ENCODE measurements at regions not wholly inside any gene's neighbourhood (a gene's known extent, or its start where the extent isn't known, plus 50 kb on each side); places are given as distances from the start of the nearest gene placed in this dataset.

GRCh38 chr4:130210864-130211263 lies 1114.9 kb downstream of the C4orf33 start (continued):
- TF ChIP-seq ZNF398 (CRISPR knock-in tag; IDR thresholded peaks at IDR 0.05) (no peak), SMARCA5 (IDR thresholded peaks at IDR 0.05) (no peak), ETV6 (IDR thresholded peaks at IDR 0.05; ENCODE audit: borderline replicate concordance in 1 of 2, low read depth in 2 of 2, low read length in 1 of 2) (no peak), ETV6 (CRISPR knock-in tag; IDR thresholded peaks at IDR 0.05; ENCODE audit: borderline replicate concordance) (no peak), STAG1 (CRISPR knock-in tag; IDR thresholded peaks at IDR 0.05; ENCODE audit: borderline replicate concordance) (no peak), CLOCK (CRISPR knock-in tag; IDR thresholded peaks at IDR 0.05; ENCODE audit: borderline replicate concordance) (no peak)

- in situ Hi-C loops (cut with MboI) (no loop called here), intact Hi-C loops (cut with micrococcal nuclease) (no loop called here)
- H3K4me2 ChIP-seq (ENCODE audit: insufficient read depth, low read length) = no peak overlapping the region
- FAIRE-seq (no peak), ATAC-seq (no peak), DNase-seq (ENCODE audit: extremely low read depth in 1 of 4, low spot score in 3 of 4) (no peak)
- POLR2A ChIA-PET = no interaction called here
- no peaks in the 10 kb centered on the region for H4K20me1 ChIP-seq (replicated peaks; ENCODE audit: control insufficient read depth, insufficient read depth, low read length)
- no peak overlapping the region for H3K27ac ChIP-seq (ENCODE audit: extremely low read depth, low read depth, low read length)
- H3K9me3 ChIP-seq (replicated peaks; ENCODE audit: control insufficient read depth, insufficient read depth, low read depth, low read length) = no peaks in the 10 kb centered on the region
- H3K79me2 ChIP-seq (ENCODE audit: control insufficient read depth, insufficient read depth, low read length) = no peaks in the 10 kb centered on the region
- no peak for TF ChIP-seq TFE3 (CRISPR knock-in tag; IDR thresholded peaks at IDR 0.05)
- no peak for TF ChIP-seq RBM14 (IDR thresholded peaks at IDR 0.05; ENCODE audit: borderline replicate concordance, insufficient read depth, low read depth, low read length)
- TF ChIP-seq CEBPG (CRISPR knock-in tag; IDR thresholded peaks at IDR 0.05) = no peak
- TF ChIP-seq CEBPG (tag; conservative IDR thresholded peaks at IDR 0.05 in 1 of 2, IDR thresholded peaks at IDR 0.05 in 1 of 2) = no peak
- TF ChIP-seq SETDB1 (IDR thresholded peaks at IDR 0.05; ENCODE audit: low read length) = no peak
- TF ChIP-seq ZNF165 (CRISPR knock-in tag; IDR thresholded peaks at IDR 0.05; ENCODE audit: borderline replicate concordance) = no peak
- no peak for TF ChIP-seq XRCC4 (IDR thresholded peaks at IDR 0.05; ENCODE audit: extremely low read depth, insufficient read depth, insufficient read length)
- no peak for TF ChIP-seq ERF (CRISPR knock-in tag; IDR thresholded peaks at IDR 0.05)
- TF ChIP-seq RNF2 (IDR thresholded peaks at IDR 0.05) = no peak
- no peak for TF ChIP-seq DMBX1 (CRISPR knock-in tag; IDR thresholded peaks at IDR 0.05; ENCODE audit: borderline replicate concordance)
- TF ChIP-seq PHF8 (IDR thresholded peaks at IDR 0.05; ENCODE audit: borderline replicate concordance, low read length) = no peak
- no peak for TF ChIP-seq TBP (optimal IDR thresholded peaks at IDR 0.05; ENCODE audit: low read depth, low read length)
- 0% methylated on average over 3 of the region's 3 CpGs for WGBS (ENCODE audit: insufficient coverage, low coverage, missing lambda C conversion rate)
- H3K36me3 ChIP-seq (ENCODE audit: control insufficient read depth, insufficient read depth, low read length) = no peaks in the 10 kb centered on the region
- no TSS peak for BruUV-seq (replicated peaks)
- H3K9ac ChIP-seq (ENCODE audit: insufficient read depth in 1 of 2, low read depth in 2 of 2, low read length in 2 of 2) = no peak overlapping the region
- CTCF ChIA-PET (ENCODE audit: low intra/inter-chr PET ratio) = no interaction called here
- H3K9me1 ChIP-seq (ENCODE audit: control insufficient read depth, insufficient read depth, low read length) = no peaks in the 10 kb centered on the region
- no peaks in the 10 kb centered on the region for H3K27me3 ChIP-seq (ENCODE audit: control insufficient read depth in 2 of 2, insufficient read depth in 2 of 2, low read length in 2 of 2)
- no peaks in the 10 kb centered on the region for H3K4me1 ChIP-seq (replicated peaks in 1 of 2; ENCODE audit: control insufficient read depth in 2 of 2, insufficient read depth in 2 of 2, low read length in 2 of 2)
- H2AFZ ChIP-seq (ENCODE audit: low read depth, low read length) = no peak overlapping the region
- no peak overlapping the region for H3K4me3 ChIP-seq
These were observed 1118.3 kb downstream of the C4orf33 start for GRCh38 chr4:130214268-130214667.
